Pulmonary artery endothelial cell (primary cell): ENCODE measurements at regions not wholly inside any gene's neighbourhood (a gene's known extent, or its start where the extent isn't known, plus 50 kb on each side); places are given as distances from the start of the nearest gene placed in this dataset.

Experiments used
- DNase-seq: peaks from one replicate; pipeline ENCODE4 v3.0.0-alpha.2; 2011; ENCODE audit warnings: low read depth, low spot score

- DNase-seq: no peak
Observed at GRCh38 chr4:111556851-111557250, 588.4 kb upstream of the FAM241A start.

- DNase-seq: no peak
Observed at GRCh38 chr4:111562826-111563225, 582.4 kb upstream of the FAM241A start.

- no peak for DNase-seq
Observed at GRCh38 chr4:111572470-111572869, 572.8 kb upstream of the FAM241A start.

GRCh38 chr4:111573386-111573785 lies 571.9 kb upstream of the FAM241A start:
- no peak for DNase-seq

GRCh38 chr4:111579767-111580166 lies 565.5 kb upstream of the FAM241A start:
- no peak for DNase-seq

DNA sequence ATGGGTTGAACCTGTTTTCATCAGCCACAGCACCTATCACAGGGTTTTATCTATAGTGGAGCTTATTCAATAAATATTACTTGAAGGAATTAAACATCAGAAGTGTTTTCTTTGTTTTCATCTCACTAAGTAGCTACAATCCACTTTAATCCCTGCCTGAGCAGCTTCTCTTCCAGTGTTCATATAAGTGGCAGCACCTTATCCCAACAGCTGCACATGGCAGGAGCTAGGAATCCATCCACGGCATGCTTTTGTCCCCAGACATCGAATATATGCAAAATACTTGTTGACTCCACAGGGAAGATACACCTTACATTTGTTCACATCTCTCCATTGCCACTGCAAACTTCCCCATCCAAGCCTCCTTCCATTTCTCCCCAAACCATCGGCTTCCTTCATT lies 549.8 kb upstream of the FAM241A start:
- no peak for DNase-seq

- DNase-seq: no peak
Observed at GRCh38 chr4:111596491-111596890, 548.8 kb upstream of the FAM241A start.

- no peak for DNase-seq
Observed at GRCh38 chr4:111601671-111602070, 543.6 kb upstream of the FAM241A start.

GRCh38 chr4:111602848-111603247 lies 542.4 kb upstream of the FAM241A start:
- no peak for DNase-seq

GRCh38 chr4:111605111-111605510 lies 540.1 kb upstream of the FAM241A start:
- no peak for DNase-seq

DNA sequence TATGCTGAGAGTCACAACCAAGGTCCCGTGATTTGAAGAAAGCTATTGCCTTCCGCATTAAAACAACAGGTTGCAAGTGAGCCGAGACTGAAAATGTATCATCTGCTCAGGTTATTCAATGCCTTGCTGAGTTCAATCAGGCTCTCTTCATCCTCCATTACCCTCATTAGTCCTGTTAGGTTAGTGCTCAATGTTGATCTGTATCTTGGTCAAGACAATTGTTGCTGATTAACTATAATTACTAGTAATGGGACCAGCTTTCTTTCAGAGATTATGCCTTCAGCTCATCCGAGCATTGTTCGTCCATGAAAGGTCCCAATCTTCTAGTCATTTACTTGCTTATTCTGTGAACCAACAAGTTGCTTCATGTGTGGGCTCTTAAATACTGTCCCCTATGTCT lies 534.6 kb upstream of the FAM241A start:
- no peak for DNase-seq

DNA sequence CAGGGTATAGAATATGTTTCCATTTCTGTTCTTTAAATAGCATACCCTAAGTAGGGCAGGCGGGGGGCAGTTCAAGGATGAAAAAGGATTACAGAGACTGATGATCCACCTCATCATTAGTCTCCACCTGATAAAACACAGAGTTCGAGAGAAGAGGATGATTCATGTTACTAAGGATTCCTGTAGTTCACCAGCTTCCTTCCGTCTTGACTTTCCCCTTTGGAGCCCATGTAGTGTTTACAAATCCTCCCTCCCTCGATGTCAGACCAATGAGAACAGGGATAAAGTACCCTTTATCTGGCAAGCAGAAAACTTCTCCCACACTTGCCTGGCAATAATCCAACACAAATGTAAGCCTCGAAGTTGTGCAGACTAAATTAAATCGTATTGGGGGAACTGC lies 526.3 kb upstream of the FAM241A start:
- DNase-seq: no peak

DNA sequence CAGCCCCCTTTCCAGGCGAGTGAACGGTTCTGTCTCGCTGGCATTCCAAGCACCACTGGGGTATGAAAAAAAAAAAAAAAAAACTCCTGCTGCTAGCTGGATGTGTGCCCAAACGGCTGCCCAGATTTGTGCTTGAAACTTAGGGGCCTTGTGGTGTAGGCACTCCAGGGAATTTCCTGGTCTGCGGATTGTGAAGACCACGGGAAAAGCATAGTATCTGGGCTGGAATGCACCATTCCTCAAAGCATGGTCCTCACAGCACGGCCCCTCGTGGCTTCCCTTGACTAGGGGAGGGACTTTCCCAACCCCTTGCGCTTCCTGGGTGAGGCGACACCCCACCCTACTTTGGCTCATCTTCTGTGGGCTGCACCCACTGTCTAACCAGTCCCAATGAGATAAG lies 516.8 kb upstream of the FAM241A start:
- DNase-seq: no peak

DNA sequence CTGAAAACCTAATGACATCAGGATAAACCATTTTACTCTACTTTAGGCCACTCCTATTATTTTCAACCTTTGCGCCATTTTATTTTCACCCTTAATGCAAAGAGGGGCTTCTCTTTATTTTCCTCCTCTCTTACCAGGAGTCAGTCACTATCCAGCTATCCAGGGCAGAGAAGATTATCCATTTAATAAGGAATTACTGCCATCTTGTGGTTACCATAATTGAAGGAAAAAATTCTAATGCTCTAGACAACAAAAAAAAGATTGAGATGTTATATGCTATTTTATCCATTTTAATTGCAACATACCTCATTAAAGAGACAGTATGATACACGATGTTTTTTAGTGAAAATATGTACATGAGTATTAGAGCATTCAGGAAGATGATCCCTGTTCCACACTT lies 514.5 kb upstream of the FAM241A start:
- DNase-seq: no peak

DNA sequence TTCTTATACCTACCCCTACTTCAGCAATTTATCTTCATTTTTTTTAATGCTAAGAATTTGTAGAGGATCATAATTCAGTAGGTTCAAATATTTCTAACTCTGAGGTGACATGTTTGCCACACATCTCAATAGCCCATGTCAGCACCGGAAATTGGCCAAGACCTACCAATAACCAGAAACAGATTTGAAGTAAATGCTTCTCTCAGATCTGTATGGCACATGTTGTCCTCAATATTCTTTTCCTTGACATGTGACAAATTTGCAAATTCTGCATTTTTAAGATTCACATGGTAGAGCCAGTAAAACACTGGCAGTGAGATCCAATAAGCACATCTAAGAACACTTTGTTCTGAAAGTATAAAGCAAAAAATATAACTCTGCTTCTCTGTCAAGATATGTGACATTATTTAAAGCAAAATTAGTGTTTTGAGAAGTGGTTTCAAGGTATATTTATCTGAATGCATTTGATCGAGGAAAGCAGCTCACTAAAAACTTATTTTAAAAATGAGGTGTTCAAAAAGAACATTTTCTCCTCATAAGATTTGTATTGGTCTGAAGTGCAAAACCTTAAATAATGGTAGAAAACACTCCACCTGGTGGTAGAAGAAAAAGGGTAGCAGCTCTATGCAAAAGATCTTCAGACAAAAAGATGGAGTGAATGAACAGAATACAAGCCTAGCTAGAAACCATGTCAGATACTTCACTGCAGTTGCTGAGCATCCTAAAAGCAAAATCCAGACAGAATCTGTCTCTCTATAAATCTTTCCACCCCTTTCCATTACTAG lies 513.8 kb upstream of the FAM241A start:
- DNase-seq: no peak

- DNase-seq: no peak
Observed at GRCh38 chr4:111632641-111633151, 512.6 kb upstream of the FAM241A start.

- DNase-seq: no peak
Observed at GRCh38 chr4:111633663-111634266, 511.5 kb upstream of the FAM241A start.

DNA sequence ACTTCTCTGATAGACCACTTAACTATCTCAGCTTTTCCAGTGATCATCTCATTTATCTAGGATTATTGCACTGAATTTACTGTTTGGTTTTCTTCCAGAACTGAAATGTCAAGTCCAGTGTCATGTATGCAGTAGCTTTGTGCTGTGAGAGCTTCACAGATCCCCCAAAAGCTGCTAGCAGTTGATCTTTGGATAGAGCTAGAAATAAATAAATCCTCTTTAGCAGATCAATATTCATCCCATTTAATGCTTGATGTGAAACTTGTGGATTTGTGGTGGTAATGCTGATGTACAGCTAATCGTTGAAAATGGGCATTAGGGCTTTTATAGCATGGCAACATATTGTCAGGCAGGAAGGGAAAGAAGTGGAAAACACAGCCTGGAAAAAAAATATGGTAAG lies 509.6 kb upstream of the FAM241A start:
- DNase-seq: no peak

DNA sequence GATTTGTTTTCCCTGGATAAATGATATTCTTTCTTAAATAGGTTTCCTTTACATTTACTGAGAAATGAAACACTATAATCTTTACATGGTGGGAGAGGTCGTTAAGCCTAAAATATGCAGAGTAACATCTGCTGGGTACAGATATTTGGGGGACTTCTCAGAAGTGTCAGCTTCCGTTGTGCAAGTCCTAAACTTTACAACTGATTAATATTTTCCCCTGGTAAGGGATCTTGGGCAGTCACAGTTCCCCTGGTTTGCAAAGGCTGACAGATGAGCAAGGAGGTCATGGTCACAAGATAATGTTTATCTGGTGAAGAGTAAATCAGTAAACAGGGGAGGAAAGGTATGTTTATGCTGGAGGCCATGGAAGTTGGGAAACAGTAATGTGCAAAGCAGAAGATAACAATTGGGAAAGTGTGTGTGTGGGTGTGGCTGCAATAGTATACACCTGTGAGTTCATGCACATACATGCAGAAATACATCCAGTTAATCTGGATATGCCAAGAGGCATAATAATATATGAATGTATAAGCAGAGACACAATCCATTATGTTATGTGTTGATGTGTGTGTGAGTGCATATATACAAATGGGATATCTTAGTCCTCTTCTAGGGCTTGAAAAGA lies 508.2 kb upstream of the FAM241A start:
- DNase-seq: no peak

GRCh38 chr4:111639120-111639690 lies 506.0 kb upstream of the FAM241A start:
- no peak for DNase-seq

- no peak for DNase-seq
Observed at GRCh38 chr4:111639876-111640275, 505.4 kb upstream of the FAM241A start.
